Smooth muscle cell (in vitro differentiated cells): ENCODE measurements at regions not wholly inside any gene's neighbourhood (a gene's known extent, or its start where the extent isn't known, plus 50 kb on each side); places are given as distances from the start of the nearest gene placed in this dataset.

Experiments used
- DNase-seq: peaks from one replicate; lab custom pipeline; 2025; ENCODE audit not compliant: unreplicated experiment; lab: John Stamatoyannopoulos, UW
- H2AFZ ChIP-seq: fragments of 200-600 bp; sonication (generic); 2 replicates; pipeline ENCODE4 v1.6.0; 2016; ENCODE audit warnings: antibody characterized with exemption, low read depth, mild to moderate bottlenecking
- H3F3A ChIP-seq: fragments of 200-600 bp; sonication (generic); 2 replicates; pipeline ENCODE4 v1.6.0; 2017; ENCODE audit warnings: antibody characterized with exemption, low read depth
- H3K27ac ChIP-seq: fragments of 200-600 bp; sonication (generic); 2 replicates; pipeline ENCODE4 v1.5.1; 2016; ENCODE audit warnings: low read depth, mild to moderate bottlenecking
- H3K27me3 ChIP-seq: fragments of 200-600 bp; sonication (generic); 2 replicates; pipeline ENCODE4 v1.6.1; 2016; ENCODE audit warnings: low read depth, mild to moderate bottlenecking
- H3K36me3 ChIP-seq: fragments of 200-600 bp; sonication (generic); 2 replicates; pipeline ENCODE4 v1.5.1; 2016; ENCODE audit warnings: low read depth
- H3K4me1 ChIP-seq: fragments of 200-600 bp; sonication (generic); 2 replicates; pipeline ENCODE4 v1.5.1; 2016; ENCODE audit warnings: low read depth
- H3K4me2 ChIP-seq: fragments of 200-600 bp; sonication (generic); 2 replicates; pipeline ENCODE4 v1.6.0; 2016; ENCODE audit warnings: mild to moderate bottlenecking
- H3K4me3 ChIP-seq: fragments of 200-600 bp; sonication (generic); 2 replicates; pipeline ENCODE4 v1.5.1; 2016; ENCODE audit warnings: mild to moderate bottlenecking
- H3K79me2 ChIP-seq: fragments of 200-600 bp; sonication (generic); 2 replicates; pipeline ENCODE4 v1.6.0; 2016; ENCODE audit warnings: low read depth, mild to moderate bottlenecking
- H3K9ac ChIP-seq: fragments of 200-600 bp; sonication (generic); 2 replicates; pipeline ENCODE4 v1.6.0; 2016; ENCODE audit warnings: low read depth
- H3K9me3 ChIP-seq: fragments of 200-600 bp; sonication (generic); replicated peaks from 2 replicates; pipeline ENCODE4 v1.5.1; 2016; ENCODE audit warnings: low read depth
- H4K20me1 ChIP-seq: fragments of 200-600 bp; sonication (generic); 2 replicates; pipeline ENCODE4 v1.6.0; 2016; ENCODE audit warnings: low read depth
- WGBS: methylation state at CpG from one replicate; pipeline ENCODE4 v1.1.7; 2016; ENCODE audit warnings: low lambda C conversion rate; 5-methylcytosine and 5-hydroxymethylcytosine counted together
- TF ChIP-seq, protein P1 (sequence below): fragments of 200-600 bp; sonication (generic); IDR thresholded peaks from 2 replicates; pipeline ENCODE4 v1.5.1; 2017; ENCODE audit warnings: borderline replicate concordance, mild to moderate bottlenecking, antibody characterized with exemption; ENCODE audit not compliant: insufficient read depth, poor library complexity, severe bottlenecking

DNA sequence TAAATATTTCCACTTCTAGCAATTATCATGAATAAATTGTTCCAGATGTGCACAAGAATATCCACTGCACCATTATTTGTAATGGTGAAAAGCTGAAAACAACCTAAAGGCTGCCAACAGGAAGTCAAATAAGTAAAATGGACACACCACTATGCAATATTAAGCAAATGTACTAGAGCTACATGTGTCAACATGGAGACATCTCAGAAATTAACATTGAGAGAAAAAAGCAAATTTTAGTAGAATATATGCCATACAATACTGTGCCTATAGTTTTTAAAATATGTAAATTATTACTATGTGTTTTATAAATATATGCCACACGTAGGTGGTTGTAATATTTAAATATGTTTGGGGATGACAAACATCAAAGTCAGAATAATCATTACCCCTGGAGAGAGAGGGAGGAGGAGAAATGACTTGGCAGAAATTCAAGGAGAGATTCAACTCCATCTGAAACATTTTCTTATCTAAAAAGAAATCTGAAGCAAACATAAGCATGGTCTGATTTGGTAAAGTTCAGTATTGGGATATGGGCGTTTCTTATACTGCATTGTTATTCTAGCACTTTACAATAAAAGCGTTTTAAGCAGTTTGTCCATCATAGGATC, 475.5 kb downstream of the QKI start:
- Histone ChIP-seq H2AFZ (no peak overlapping the region), H3K4me3 (no peak overlapping the region), H3K4me1 (no peaks in the 10 kb centered on the region), H4K20me1 (no peaks in the 10 kb centered on the region), H3F3A (no peaks in the 10 kb centered on the region), H3K36me3 (no peaks in the 10 kb centered on the region), H3K9me3 (no peaks in the 10 kb centered on the region), H3K9ac (no peak overlapping the region), H3K4me2 (no peak overlapping the region), H3K79me2 (no peaks in the 10 kb centered on the region), H3K27me3 (no peaks in the 10 kb centered on the region), H3K27ac (no peak overlapping the region)
- no peak for DNase-seq
- WGBS = 96% methylated on average over 3 of the region's 3 CpGs
- TF ChIP-seq, protein P1, sequence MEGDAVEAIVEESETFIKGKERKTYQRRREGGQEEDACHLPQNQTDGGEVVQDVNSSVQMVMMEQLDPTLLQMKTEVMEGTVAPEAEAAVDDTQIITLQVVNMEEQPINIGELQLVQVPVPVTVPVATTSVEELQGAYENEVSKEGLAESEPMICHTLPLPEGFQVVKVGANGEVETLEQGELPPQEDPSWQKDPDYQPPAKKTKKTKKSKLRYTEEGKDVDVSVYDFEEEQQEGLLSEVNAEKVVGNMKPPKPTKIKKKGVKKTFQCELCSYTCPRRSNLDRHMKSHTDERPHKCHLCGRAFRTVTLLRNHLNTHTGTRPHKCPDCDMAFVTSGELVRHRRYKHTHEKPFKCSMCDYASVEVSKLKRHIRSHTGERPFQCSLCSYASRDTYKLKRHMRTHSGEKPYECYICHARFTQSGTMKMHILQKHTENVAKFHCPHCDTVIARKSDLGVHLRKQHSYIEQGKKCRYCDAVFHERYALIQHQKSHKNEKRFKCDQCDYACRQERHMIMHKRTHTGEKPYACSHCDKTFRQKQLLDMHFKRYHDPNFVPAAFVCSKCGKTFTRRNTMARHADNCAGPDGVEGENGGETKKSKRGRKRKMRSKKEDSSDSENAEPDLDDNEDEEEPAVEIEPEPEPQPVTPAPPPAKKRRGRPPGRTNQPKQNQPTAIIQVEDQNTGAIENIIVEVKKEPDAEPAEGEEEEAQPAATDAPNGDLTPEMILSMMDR = no peak

DNA sequence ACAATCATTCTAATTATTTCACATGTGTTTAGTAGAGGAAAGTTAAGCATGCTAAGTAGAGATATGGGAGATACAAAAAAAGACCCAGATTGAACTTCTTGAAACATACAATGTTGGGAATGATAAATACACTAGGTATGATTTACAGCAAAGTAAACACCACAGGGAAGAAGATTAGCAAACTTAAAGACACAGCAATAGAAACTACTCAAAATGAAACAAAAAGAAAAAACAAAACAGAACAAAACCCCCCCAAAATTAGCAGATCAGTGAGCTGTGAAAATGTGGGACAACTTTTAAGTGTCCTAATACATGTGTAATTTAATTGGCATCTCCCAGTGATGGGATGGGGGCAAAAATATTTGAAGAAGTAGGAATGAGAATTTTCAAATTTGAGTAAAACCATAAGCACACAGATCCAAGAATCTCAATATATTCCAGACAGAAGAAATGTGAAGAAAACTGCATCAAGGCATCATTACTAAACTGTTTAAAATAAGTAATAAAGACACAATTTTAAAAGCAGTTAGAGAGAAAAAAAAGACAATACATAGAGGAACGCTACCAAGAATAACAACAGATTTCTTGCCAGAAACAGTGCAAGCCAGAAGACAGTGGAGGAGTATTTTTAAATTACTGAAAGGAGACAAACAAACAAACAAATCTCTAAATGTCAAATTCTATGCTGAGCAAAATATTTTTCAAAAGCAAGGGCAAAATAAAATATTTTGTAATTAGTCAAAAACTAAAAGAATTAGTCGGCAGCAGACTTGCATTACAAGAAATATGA, 473.7 kb downstream of the QKI start:
- no peak overlapping the region for H2AFZ ChIP-seq
- H3K36me3 ChIP-seq = no peaks in the 10 kb centered on the region
- no peak overlapping the region for H3K9ac ChIP-seq
- H3K4me2 ChIP-seq = no peak overlapping the region
- H3K27ac ChIP-seq = no peak overlapping the region
- no peak for DNase-seq
- no peaks in the 10 kb centered on the region for H3K27me3 ChIP-seq
- no peaks in the 10 kb centered on the region for H3F3A ChIP-seq
- 99% methylated on average over 2 of the region's 2 CpGs for WGBS
- H3K4me3 ChIP-seq = no peak overlapping the region
- H3K9me3 ChIP-seq = no peaks in the 10 kb centered on the region
- no peaks in the 10 kb centered on the region for H3K79me2 ChIP-seq
- H4K20me1 ChIP-seq = no peaks in the 10 kb centered on the region
- TF ChIP-seq, protein P1 = no peak
- H3K4me1 ChIP-seq = no peaks in the 10 kb centered on the region

DNA sequence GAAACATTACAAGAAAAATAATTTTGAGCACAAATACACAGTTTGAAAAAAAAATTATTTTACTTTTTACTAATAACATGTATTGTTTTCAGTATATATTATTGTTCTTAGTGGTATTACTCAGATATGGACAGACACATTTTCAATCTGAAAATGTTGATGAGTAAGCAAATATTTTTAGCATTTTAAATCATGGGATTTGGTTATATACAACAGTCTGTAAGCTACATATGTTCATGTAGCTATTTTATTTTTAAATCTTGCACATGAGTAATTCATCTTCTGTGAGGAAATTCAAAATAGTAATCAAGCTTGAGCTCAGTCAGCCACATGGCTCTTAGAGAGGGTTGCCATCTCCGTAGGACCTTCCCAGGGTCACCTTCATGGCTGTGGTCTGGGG, 471.9 kb downstream of the QKI start:
- Histone ChIP-seq H4K20me1 (no peaks in the 10 kb centered on the region), H3K9ac (no peak overlapping the region), H3K36me3 (no peaks in the 10 kb centered on the region), H3K27ac (no peak overlapping the region), H3K4me1 (no peaks in the 10 kb centered on the region), H2AFZ (no peak overlapping the region), H3K79me2 (no peaks in the 10 kb centered on the region), H3F3A (no peaks in the 10 kb centered on the region), H3K4me2 (no peak overlapping the region), H3K4me3 (no peak overlapping the region), H3K9me3 (no peaks in the 10 kb centered on the region), H3K27me3 (no peaks in the 10 kb centered on the region)
- TF ChIP-seq, protein P1 = no peak
- WGBS = 93% methylated on average over 1 of the region's 1 CpG
- no peak for DNase-seq
